UCSD-AML1 (cell line): ENCODE measurements at regions not wholly inside any gene's neighbourhood (a gene's known extent, or its start where the extent isn't known, plus 50 kb on each side); places are given as distances from the start of the nearest gene placed in this dataset.

Source experiments
- DNase-seq: peaks from one replicate; lab custom pipeline; 2025; ENCODE audit not compliant: unreplicated experiment; lab: John Stamatoyannopoulos, UW

GRCh38 chr7:118013252-118014010, 140.2 kb upstream of the CTTNBP2 start:
- no peak for DNase-seq

- DNase-seq, result no peak
Measured at GRCh38 chr7:118022546-118022945, 149.3 kb upstream of the CTTNBP2 start.

GRCh38 chr7:118026791-118027190, 153.6 kb upstream of the CTTNBP2 start:
- no peak for DNase-seq

GRCh38 chr7:118028226-118028625, 155.0 kb upstream of the CTTNBP2 start:
- DNase-seq, result no peak

GRCh38 chr7:118029826-118030422, 154.0 kb upstream of the LSM8 start:
- no peak for DNase-seq

GRCh38 chr7:118033273-118033672, 150.7 kb upstream of the LSM8 start:
- no peak for DNase-seq

- DNase-seq, result no peak
Measured at GRCh38 chr7:118039963-118040489, 143.9 kb upstream of the LSM8 start.

GRCh38 chr7:118040562-118040961, 143.4 kb upstream of the LSM8 start:
- no peak for DNase-seq

GRCh38 chr7:118041251-118041878, 142.6 kb upstream of the LSM8 start:
- DNase-seq, result no peak

- no peak for DNase-seq
Measured at GRCh38 chr7:118045629-118046028, 138.3 kb upstream of the LSM8 start.

GRCh38 chr7:118046086-118046485, 137.9 kb upstream of the LSM8 start:
- DNase-seq, result no peak

- no peak for DNase-seq
Measured at GRCh38 chr7:118046801-118047200, 137.2 kb upstream of the LSM8 start.

- DNase-seq, result no peak
Measured at GRCh38 chr7:118052336-118052735, 131.6 kb upstream of the LSM8 start.

- DNase-seq, result no peak
Measured at GRCh38 chr7:118053353-118053752, 130.6 kb upstream of the LSM8 start.

- DNase-seq, result no peak
Measured at GRCh38 chr7:118054529-118054928, 129.4 kb upstream of the LSM8 start.

- DNase-seq, result no peak
Measured at GRCh38 chr7:118055647-118056046, 128.3 kb upstream of the LSM8 start.

GRCh38 chr7:118057404-118057803, 126.6 kb upstream of the LSM8 start:
- no peak for DNase-seq

- DNase-seq, result no peak
Measured at GRCh38 chr7:118059209-118059608, 124.8 kb upstream of the LSM8 start.

- no peak for DNase-seq
Measured at GRCh38 chr7:118060692-118061091, 123.3 kb upstream of the LSM8 start.

GRCh38 chr7:118061386-118061785, 122.6 kb upstream of the LSM8 start:
- no peak for DNase-seq

- DNase-seq, result no peak
Measured at GRCh38 chr7:118072893-118073674, 110.9 kb upstream of the LSM8 start.
